ENCODE measurements at regions not wholly inside any gene's neighbourhood (a gene's known extent, or its start where the extent isn't known, plus 50 kb on each side); places are given as distances from the start of the nearest gene placed in this dataset.

- no peak overlapping the region for H3K4me3 ChIP-seq (ENCODE audit: low read depth, low read length)
- TF ChIP-seq CTCF (IDR thresholded peaks at IDR 0.05; ENCODE audit: low read depth, low read length) (no peak), POLR2A (IDR thresholded peaks at IDR 0.05; ENCODE audit: extremely low read depth, insufficient read length) (no peak), MYC (IDR thresholded peaks at IDR 0.05; ENCODE audit: low read depth, low read length) (no peak), MAX (IDR thresholded peaks at IDR 0.05; ENCODE audit: low read depth, low read length) (no peak)
- DNase-seq (ENCODE audit: low read depth) = no peak
Measured at GRCh38 chr12:27382924-27383323, 50.3 kb downstream of the BMAL2 start.

- peak; percentile 89 for DNase-seq (ENCODE audit: low read depth)
- TF ChIP-seq POLR2A (IDR thresholded peaks at IDR 0.05; ENCODE audit: extremely low read depth, insufficient read length) = no peak
- peak; percentile 58; the same call in 1 of the 2 replicates for TF ChIP-seq MAX (IDR thresholded peaks at IDR 0.05; ENCODE audit: low read depth, low read length)
- peak; percentile 100 for TF ChIP-seq CTCF (IDR thresholded peaks at IDR 0.05; ENCODE audit: low read depth, low read length)
- TF ChIP-seq MYC (IDR thresholded peaks at IDR 0.05; ENCODE audit: low read depth, low read length) = 0 out of 2 replicates have a peak, but pooled peaks have one; percentile 50
- H3K4me3 ChIP-seq (ENCODE audit: low read depth, low read length) = no peak overlapping the region
Measured at GRCh38 chr12:27383429-27384260, 51.0 kb downstream of the BMAL2 start.

GRCh38 chr12:27384261-27384590 is 51.6 kb downstream of the BMAL2 start:
- DNase-seq (ENCODE audit: low read depth) = no peak
- TF ChIP-seq CTCF (IDR thresholded peaks at IDR 0.05; ENCODE audit: low read depth, low read length) (no peak), MAX (IDR thresholded peaks at IDR 0.05; ENCODE audit: low read depth, low read length) (no peak), POLR2A (IDR thresholded peaks at IDR 0.05; ENCODE audit: extremely low read depth, insufficient read length) (no peak)

GRCh38 chr12:27385766-27386564 is 53.3 kb downstream of the BMAL2 start:
- DNase-seq (ENCODE audit: low read depth) = no peak
- no peak overlapping the region for H3K4me3 ChIP-seq (ENCODE audit: low read depth, low read length)
- TF ChIP-seq MAX (IDR thresholded peaks at IDR 0.05; ENCODE audit: low read depth, low read length) (no peak), POLR2A (IDR thresholded peaks at IDR 0.05; ENCODE audit: extremely low read depth, insufficient read length) (no peak)

More at GRCh38 chr12:27384261-27384590, 51.6 kb downstream of the BMAL2 start:
- no peak overlapping the region for H3K4me3 ChIP-seq (ENCODE audit: low read depth, low read length)

GRCh38 chr12:27387473-27387872 is 54.8 kb downstream of the BMAL2 start:
- TF ChIP-seq POLR2A (IDR thresholded peaks at IDR 0.05; ENCODE audit: extremely low read depth, insufficient read length) (no peak), MYC (IDR thresholded peaks at IDR 0.05; ENCODE audit: low read depth, low read length) (no peak), CTCF (IDR thresholded peaks at IDR 0.05; ENCODE audit: low read depth, low read length) (no peak), MAX (IDR thresholded peaks at IDR 0.05; ENCODE audit: low read depth, low read length) (no peak)
- DNase-seq (ENCODE audit: low read depth) = no peak
- H3K4me3 ChIP-seq (ENCODE audit: low read depth, low read length) = no peak overlapping the region

GRCh38 chr12:27388650-27389049 is 56.0 kb downstream of the BMAL2 start:
- H3K4me3 ChIP-seq (ENCODE audit: low read depth, low read length) = no peak overlapping the region
- no peak for DNase-seq (ENCODE audit: low read depth)
- TF ChIP-seq MAX (IDR thresholded peaks at IDR 0.05; ENCODE audit: low read depth, low read length) (no peak), POLR2A (IDR thresholded peaks at IDR 0.05; ENCODE audit: extremely low read depth, insufficient read length) (no peak), MYC (IDR thresholded peaks at IDR 0.05; ENCODE audit: low read depth, low read length) (no peak), CTCF (IDR thresholded peaks at IDR 0.05; ENCODE audit: low read depth, low read length) (no peak)
